ENCODE measurements at regions not wholly inside any gene's neighbourhood (a gene's known extent, or its start where the extent isn't known, plus 50 kb on each side); places are given as distances from the start of the nearest gene placed in this dataset.

DNA sequence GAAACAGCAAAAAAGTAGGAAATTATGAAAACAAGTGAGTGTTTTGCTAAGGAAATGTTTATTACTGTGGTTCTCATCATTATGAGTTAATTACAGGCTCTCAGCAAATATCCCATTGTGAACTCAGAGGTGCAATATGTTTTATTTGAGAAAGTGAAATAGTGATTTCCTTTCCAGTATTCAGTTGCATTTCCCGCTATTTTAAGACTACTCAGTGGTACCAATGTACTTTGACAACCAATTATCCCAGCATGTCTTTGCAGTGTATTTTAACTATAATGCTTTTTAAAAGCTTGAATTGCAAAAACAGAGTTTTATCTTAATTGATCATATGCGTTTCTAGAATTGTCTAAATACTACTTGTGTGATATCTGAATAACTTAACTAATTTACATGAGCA lies 383.8 kb upstream of the TENM3 start:
- H3K4me3 ChIP-seq (ENCODE audit: low read depth, low read length) = no peak overlapping the region
- TF ChIP-seq, protein P1, sequence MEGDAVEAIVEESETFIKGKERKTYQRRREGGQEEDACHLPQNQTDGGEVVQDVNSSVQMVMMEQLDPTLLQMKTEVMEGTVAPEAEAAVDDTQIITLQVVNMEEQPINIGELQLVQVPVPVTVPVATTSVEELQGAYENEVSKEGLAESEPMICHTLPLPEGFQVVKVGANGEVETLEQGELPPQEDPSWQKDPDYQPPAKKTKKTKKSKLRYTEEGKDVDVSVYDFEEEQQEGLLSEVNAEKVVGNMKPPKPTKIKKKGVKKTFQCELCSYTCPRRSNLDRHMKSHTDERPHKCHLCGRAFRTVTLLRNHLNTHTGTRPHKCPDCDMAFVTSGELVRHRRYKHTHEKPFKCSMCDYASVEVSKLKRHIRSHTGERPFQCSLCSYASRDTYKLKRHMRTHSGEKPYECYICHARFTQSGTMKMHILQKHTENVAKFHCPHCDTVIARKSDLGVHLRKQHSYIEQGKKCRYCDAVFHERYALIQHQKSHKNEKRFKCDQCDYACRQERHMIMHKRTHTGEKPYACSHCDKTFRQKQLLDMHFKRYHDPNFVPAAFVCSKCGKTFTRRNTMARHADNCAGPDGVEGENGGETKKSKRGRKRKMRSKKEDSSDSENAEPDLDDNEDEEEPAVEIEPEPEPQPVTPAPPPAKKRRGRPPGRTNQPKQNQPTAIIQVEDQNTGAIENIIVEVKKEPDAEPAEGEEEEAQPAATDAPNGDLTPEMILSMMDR (IDR thresholded peaks at IDR 0.05; ENCODE audit: insufficient read depth, low read length) = no peak
- DNase-seq (ENCODE audit: low read depth) = no peak

DNA sequence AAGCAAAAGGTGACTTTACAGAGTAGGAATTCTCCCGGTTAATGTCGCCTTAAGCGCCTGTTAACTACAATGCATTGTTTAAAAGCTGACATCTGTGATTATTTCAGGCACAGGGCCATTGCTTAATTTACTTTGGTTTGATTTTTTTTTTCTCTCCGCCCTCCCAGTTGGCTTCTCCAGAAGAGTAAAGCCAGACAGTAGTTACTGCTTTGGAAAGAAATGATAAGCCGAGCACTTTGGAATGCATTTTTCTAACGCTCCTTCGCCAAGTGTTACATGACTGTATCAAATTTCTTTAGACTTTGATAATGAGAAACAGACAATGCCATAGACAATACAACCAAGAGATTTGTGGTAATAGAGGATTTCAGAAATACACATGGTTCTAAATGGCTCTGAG lies 383.0 kb upstream of the TENM3 start:
- peak; percentile 86 for DNase-seq (ENCODE audit: low read depth)
- TF ChIP-seq, protein P1 (IDR thresholded peaks at IDR 0.05; ENCODE audit: insufficient read depth, low read length) = no peak
- H3K4me3 ChIP-seq (ENCODE audit: low read depth, low read length) = no peak overlapping the region

DNA sequence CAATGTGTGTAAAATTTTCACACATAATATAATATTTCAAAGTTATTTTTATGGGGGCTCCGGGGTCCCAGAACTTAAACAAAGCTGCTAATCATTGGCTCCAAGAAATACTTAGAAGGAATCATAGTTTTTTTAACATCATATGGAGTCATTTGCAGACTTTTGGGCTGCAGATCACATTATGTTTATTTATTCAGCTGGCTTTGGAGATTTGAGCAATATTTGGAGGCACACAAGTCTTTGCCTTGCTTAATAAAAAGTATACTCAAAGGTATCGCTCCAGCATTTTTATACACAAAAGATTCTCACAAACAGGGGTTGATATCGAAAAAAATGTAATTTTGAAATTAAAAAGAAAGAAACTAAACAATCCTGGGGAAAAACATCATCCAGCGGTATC lies 382.5 kb upstream of the TENM3 start:
- TF ChIP-seq, protein P1 (IDR thresholded peaks at IDR 0.05; ENCODE audit: insufficient read depth, low read length) = no peak
- peak; percentile 27 for DNase-seq (ENCODE audit: low read depth)
- H3K4me3 ChIP-seq (ENCODE audit: low read depth, low read length) = no peak overlapping the region

DNA sequence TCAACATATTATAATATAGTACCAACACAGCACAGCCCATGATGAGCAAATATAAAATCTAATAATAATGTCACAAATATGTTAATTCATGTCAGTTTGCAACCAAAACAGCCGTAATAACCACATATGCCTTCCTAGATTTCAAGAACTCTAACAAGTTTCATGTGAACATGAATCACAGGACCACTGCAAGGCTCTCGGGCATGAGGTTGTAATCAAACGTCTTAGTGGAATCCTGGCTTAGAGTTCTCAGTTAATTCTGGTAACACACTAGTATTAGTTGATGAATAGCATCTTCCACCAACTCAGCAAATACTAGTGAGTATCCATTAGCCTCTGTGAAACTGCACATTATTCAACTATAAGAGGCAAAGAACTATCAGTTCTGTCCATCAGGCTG lies 379.3 kb upstream of the TENM3 start:
- no peak for DNase-seq (ENCODE audit: low read depth)
- H3K4me3 ChIP-seq (ENCODE audit: low read depth, low read length) = no peak overlapping the region
- TF ChIP-seq, protein P1 (IDR thresholded peaks at IDR 0.05; ENCODE audit: insufficient read depth, low read length) = no peak

DNA sequence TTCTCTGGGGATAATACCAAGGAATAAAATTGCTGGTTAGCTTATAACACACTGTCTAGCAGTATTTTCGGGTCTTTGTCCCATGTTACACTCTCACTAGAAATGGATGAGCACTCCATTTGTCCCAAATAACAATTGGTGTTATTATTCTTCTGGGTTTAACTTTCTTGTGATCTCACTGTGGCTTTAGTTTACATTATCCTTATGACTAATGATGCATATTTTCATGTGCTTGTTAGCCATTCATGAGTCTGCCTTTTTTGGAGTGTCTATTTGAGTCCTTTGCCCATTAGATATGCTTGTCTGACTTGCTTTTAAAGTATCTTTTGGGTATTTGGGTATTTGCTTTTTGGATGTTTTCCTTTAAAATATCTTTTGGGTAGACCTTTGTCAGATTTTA lies 372.9 kb upstream of the TENM3 start:
- peak; percentile 7 for DNase-seq (ENCODE audit: low read depth)
- no peak overlapping the region for H3K4me3 ChIP-seq (ENCODE audit: low read depth, low read length)
- TF ChIP-seq, protein P1 (IDR thresholded peaks at IDR 0.05; ENCODE audit: insufficient read depth, low read length) = no peak

DNA sequence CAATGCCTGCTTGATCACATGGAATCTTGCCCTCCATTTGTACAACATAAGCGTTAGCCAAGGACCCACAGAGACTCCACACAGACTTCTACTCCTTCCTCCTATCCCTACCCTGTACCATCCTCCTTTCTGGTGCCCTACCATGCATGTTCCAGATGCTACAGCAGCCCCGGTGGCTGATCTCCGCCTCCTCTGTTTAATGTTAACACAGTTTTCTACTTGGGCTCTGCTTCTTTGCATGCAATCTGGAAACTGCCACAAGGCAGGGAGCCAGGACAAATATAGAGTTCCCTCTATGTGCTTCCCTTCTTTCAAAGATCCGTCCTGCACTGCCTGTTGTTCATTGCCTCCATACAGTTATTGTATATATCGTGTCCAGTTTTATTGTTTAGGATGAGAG lies 368.6 kb upstream of the TENM3 start:
- DNase-seq (ENCODE audit: low read depth) = peak; percentile 9
- TF ChIP-seq, protein P1 (IDR thresholded peaks at IDR 0.05; ENCODE audit: insufficient read depth, low read length) = no peak
- no peak overlapping the region for H3K4me3 ChIP-seq (ENCODE audit: low read depth, low read length)

DNA sequence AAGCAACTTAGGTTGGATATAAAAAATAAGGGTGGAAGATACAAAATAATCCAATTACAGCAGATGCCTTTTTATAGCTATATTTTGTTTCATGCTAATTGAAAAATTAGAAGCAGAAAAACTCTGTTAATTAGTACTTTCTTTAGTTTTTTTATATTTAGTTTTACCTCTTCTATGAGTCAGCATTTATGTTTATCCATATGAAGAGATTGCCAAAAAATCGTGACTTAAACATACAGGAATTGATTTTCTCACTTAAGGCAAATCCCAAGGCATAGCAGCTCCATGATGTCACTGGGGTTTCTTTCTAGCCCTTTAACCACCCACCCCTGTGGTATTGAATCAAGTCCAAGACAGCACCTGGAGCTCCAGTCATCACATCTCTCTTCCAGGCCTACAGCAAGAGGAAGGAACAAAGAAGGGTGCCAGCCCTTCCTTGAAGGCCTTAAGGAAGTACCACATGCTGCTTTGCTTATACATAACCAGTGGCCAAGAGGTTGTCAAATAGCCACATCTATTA lies 365.8 kb upstream of the TENM3 start:
- no peak overlapping the region for H3K4me3 ChIP-seq (ENCODE audit: low read depth, low read length)
- TF ChIP-seq, protein P1 (IDR thresholded peaks at IDR 0.05; ENCODE audit: insufficient read depth, low read length) = no peak
- DNase-seq (ENCODE audit: low read depth) = peak; percentile 11
